IPS DF 19.7 (cell line): ENCODE measurements at regions not wholly inside any gene's neighbourhood (a gene's known extent, or its start where the extent isn't known, plus 50 kb on each side); places are given as distances from the start of the nearest gene placed in this dataset.
"Not testable (repeated sequence)": the region's sequence is repeated elsewhere in the genome, so short reads cannot be mapped to it uniquely, and the experiment has no call there.

Experiments used
- DNase-seq: peaks from one replicate; pipeline ENCODE4 v3.0.0-alpha.2; 2013; ENCODE audit warnings: low read depth, low spot score

GRCh38 chr5:124034083-124034700, 522.2 kb downstream of the CSNK1G3 start:
- DNase-seq: no peak

- DNase-seq: no peak
These were observed 518.1 kb downstream of the CSNK1G3 start for GRCh38 chr5:124030043-124030491.

- DNase-seq: no peak
These were observed 515.5 kb downstream of the CSNK1G3 start for GRCh38 chr5:124027441-124027840.

- DNase-seq: peak; percentile 30
These were observed 513.4 kb downstream of the CSNK1G3 start for GRCh38 chr5:124025306-124025845.

GRCh38 chr5:124022966-124023365, 511.0 kb downstream of the CSNK1G3 start:
- DNase-seq: no peak

GRCh38 chr5:124021776-124022175, 509.8 kb downstream of the CSNK1G3 start:
- no peak for DNase-seq

GRCh38 chr5:124021066-124021641, 509.2 kb downstream of the CSNK1G3 start:
- DNase-seq: no peak

GRCh38 chr5:124017321-124017720, 505.3 kb downstream of the CSNK1G3 start:
- not testable (repeated sequence) for DNase-seq

- DNase-seq: peak; percentile 17
These were observed 495.9 kb downstream of the CSNK1G3 start for GRCh38 chr5:124007675-124008398.

GRCh38 chr5:124001036-124001615, 489.1 kb downstream of the CSNK1G3 start:
- DNase-seq: no peak

- DNase-seq: no peak
These were observed 488.6 kb downstream of the CSNK1G3 start for GRCh38 chr5:124000538-124000937.

GRCh38 chr5:123997462-123998215, 485.7 kb downstream of the CSNK1G3 start:
- no peak for DNase-seq

- DNase-seq: no peak
These were observed 485.1 kb downstream of the CSNK1G3 start for GRCh38 chr5:123997064-123997461.

GRCh38 chr5:123992641-123993040, 480.7 kb downstream of the CSNK1G3 start:
- DNase-seq: peak; percentile 35

GRCh38 chr5:123987956-123988355, 476.0 kb downstream of the CSNK1G3 start:
- no peak for DNase-seq

- DNase-seq: no peak
These were observed 464.5 kb downstream of the CSNK1G3 start for GRCh38 chr5:123976379-123977033.

GRCh38 chr5:123975521-123975920, 463.5 kb downstream of the CSNK1G3 start:
- DNase-seq: not testable (repeated sequence)

- no peak for DNase-seq
These were observed 454.8 kb downstream of the CSNK1G3 start for GRCh38 chr5:123966781-123967180.

- DNase-seq: no peak
These were observed 453.6 kb downstream of the CSNK1G3 start for GRCh38 chr5:123965626-123966025.

GRCh38 chr5:123964884-123965283, 452.9 kb downstream of the CSNK1G3 start:
- no peak for DNase-seq

- DNase-seq: no peak
These were observed 448.5 kb downstream of the CSNK1G3 start for GRCh38 chr5:123960526-123960925.
